Endothelial cell of umbilical vein (primary cell): ENCODE measurements at regions not wholly inside any gene's neighbourhood (a gene's known extent, or its start where the extent isn't known, plus 50 kb on each side); places are given as distances from the start of the nearest gene placed in this dataset.

Source experiments
- BruUV-seq: library from RNA; stranded (reverse); fragments of 400-500 nt; replicated peaks from 2 replicates; lab custom pipeline; 2021; lab: Mats Ljungman, UMichigan
- CTCF ChIA-PET: fragments of 300-600, 350-600 bp; sonication (Branson Sonifier 250); formaldehyde crosslinking; loops from one replicate; lab custom pipeline; 2021; ENCODE audit warnings: antibody characterized with exemption, inconsistent platforms; lab: Charles Lee
- POLR2A ChIA-PET: fragments of 300-600, 350-600 bp; sonication (Branson Sonifier 250); formaldehyde crosslinking; loops from one replicate; lab custom pipeline; 2021; ENCODE audit warnings: antibody characterized with exemption, inconsistent platforms; lab: Charles Lee
- DNase-seq: peaks from one replicate; pipeline ENCODE4 v3.0.0-alpha.2; 2011; ENCODE audit warnings: low read depth, low spot score
- FAIRE-seq: peaks from 2 replicates; lab custom pipeline; 2011; peaks lifted over from hg19 to GRCh38; lab: Jason Lieb, UNC
- H2AFZ ChIP-seq: 2 replicates; pipeline ENCODE4 v1.6.0; 2012; ENCODE audit warnings: low read depth, low read length, control low read depth, inconsistent platforms
- H3K27ac ChIP-seq: 2 replicates; pipeline ENCODE4 v1.5.1; 2011; ENCODE audit warnings: low read depth, mild to moderate bottlenecking, control low read depth, low read length, moderate library complexity; ENCODE audit not compliant: insufficient read depth
- H3K27me3 ChIP-seq, 2 experiments: 2 replicates each; pipeline versions ENCODE4 v1.6.0 to v1.6.1; 2011; ENCODE audit warnings: low read length in 2 of 2, mixed read lengths in 1 of 2; ENCODE audit not compliant: control insufficient read depth in 2 of 2, insufficient read depth in 2 of 2
- H3K36me3 ChIP-seq, 2 experiments: 2 replicates in 1 of 2; 3 replicates in 1 of 2; pipeline ENCODE4 v1.5.1; 2011; ENCODE audit warnings: low read length in 2 of 2, mild to moderate bottlenecking in 1 of 2, moderate library complexity in 1 of 2; ENCODE audit not compliant: control insufficient read depth in 2 of 2, insufficient read depth in 2 of 2; ENCODE audit errors: extremely low read depth in 1 of 2
- H3K4me1 ChIP-seq: 3 replicates; pipeline ENCODE4 v1.5.1; 2011; ENCODE audit warnings: mild to moderate bottlenecking, low read length; ENCODE audit not compliant: control insufficient read depth, insufficient read depth; ENCODE audit errors: extremely low read depth
- H3K4me2 ChIP-seq: 2 replicates; pipeline ENCODE4 v1.6.1; 2011; ENCODE audit warnings: low read length, control low read depth, mixed read lengths; ENCODE audit not compliant: insufficient read depth
- H3K4me3 ChIP-seq, 3 experiments: fragments of 200-600 bp in 1 of 3; sonication (generic), shearing (Covaris generic) in 1 of 3; replicated peaks in 1 of 3; 2 replicates each; pipeline ENCODE4 v1.5.1; 2011 to 2016; ENCODE audit warnings: control low read depth in 3 of 3, low read length in 3 of 3, mild to moderate bottlenecking in 2 of 3, inconsistent platforms in 1 of 3, low read depth in 1 of 3, moderate library complexity in 1 of 3; ENCODE audit not compliant: insufficient read depth in 1 of 3
- H3K79me2 ChIP-seq: 2 replicates; pipeline ENCODE4 v1.6.0; 2012; ENCODE audit warnings: low read length, inconsistent platforms; ENCODE audit not compliant: control insufficient read depth, insufficient read depth
- H3K9ac ChIP-seq: replicated peaks from 2 replicates; pipeline ENCODE3; 2011; ENCODE audit warnings: low read length, control low read depth; ENCODE audit not compliant: insufficient read depth; ENCODE audit errors: extremely low read depth
- H3K9me1 ChIP-seq: replicated peaks from 3 replicates; pipeline ENCODE4 v1.6.0; 2011; ENCODE audit warnings: mild to moderate bottlenecking, low read length; ENCODE audit not compliant: control insufficient read depth, insufficient read depth; ENCODE audit errors: extremely low read depth
- H3K9me3 ChIP-seq: replicated peaks from 2 replicates; pipeline ENCODE4 v1.5.1; 2012; ENCODE audit warnings: low read length, inconsistent platforms; ENCODE audit not compliant: control insufficient read depth, insufficient read depth
- H4K20me1 ChIP-seq: replicated peaks from 2 replicates; pipeline ENCODE3; 2011; ENCODE audit warnings: mild to moderate bottlenecking, low read length; ENCODE audit not compliant: control insufficient read depth, insufficient read depth; ENCODE audit errors: extremely low read depth
- EZH2 ChIP-seq: IDR thresholded peaks from 2 replicates; pipeline ENCODE4 v1.6.1; 2012; ENCODE audit warnings: borderline replicate concordance, low read depth, mild to moderate bottlenecking, moderate library complexity, low read length, inconsistent platforms; ENCODE audit not compliant: severe bottlenecking
- FOS ChIP-seq: IDR thresholded peaks from 2 replicates; pipeline ENCODE4 v1.6.1; 2011; ENCODE audit warnings: mild to moderate bottlenecking, low read length, moderate library complexity, borderline replicate concordance; ENCODE audit not compliant: insufficient read depth
- GATA2 ChIP-seq: IDR thresholded peaks from 2 replicates; pipeline ENCODE4 v1.7.0; 2011; ENCODE audit warnings: low read depth, mild to moderate bottlenecking, moderate library complexity, mixed read lengths, low read length; ENCODE audit not compliant: insufficient read length, insufficient read depth
- JUN ChIP-seq: IDR thresholded peaks from 2 replicates; pipeline ENCODE4 v1.6.1; 2011; ENCODE audit warnings: borderline replicate concordance, low read depth; ENCODE audit not compliant: insufficient read length, insufficient read depth
- MYC ChIP-seq: IDR thresholded peaks from one replicate; pipeline ENCODE4 v1.6.1; 2011; ENCODE audit warnings: mild to moderate bottlenecking, low read depth, low read length
- POLR2A ChIP-seq: IDR thresholded peaks from 2 replicates; pipeline ENCODE4 v1.6.1; 2012; ENCODE audit warnings: low read depth, mild to moderate bottlenecking, control low read depth, low read length
- POLR2AphosphoS5 ChIP-seq: IDR thresholded peaks from 2 replicates; pipeline ENCODE4 v1.6.1; 2012; ENCODE audit warnings: low read depth, mild to moderate bottlenecking, control low read depth, low read length, moderate library complexity; ENCODE audit not compliant: insufficient read depth
- dilution Hi-C: fragments of 300-500 bp; cut with MboI; formaldehyde crosslinking; loops from one replicate; pipeline ENCODE4 v1.15.0; 2019; ENCODE audit warnings: low sequenced_read_pairs; ENCODE audit not compliant: extremely low pct_ligation_motif_present
- intact Hi-C: fragments of 100-400 bp; cut with micrococcal nuclease; formaldehyde crosslinking; loops from one replicate; pipeline ENCODE4 v1.10.0; 2022
- TF ChIP-seq, protein P1 (sequence below), 2 donors: IDR thresholded peaks; 1 replicate in 1 of 2; 2 replicates in 1 of 2; pipeline ENCODE4 v1.5.1; 2011; ENCODE audit warnings: low read length in 2 of 2, mild to moderate bottlenecking in 2 of 2, moderate library complexity in 2 of 2, control low read depth in 1 of 2, inconsistent platforms in 1 of 2, low read depth in 1 of 2; ENCODE audit not compliant: insufficient read depth in 1 of 2; ENCODE audit errors: extremely low read depth in 1 of 2
- TF ChIP-seq, protein P2 (sequence below): IDR thresholded peaks from 2 replicates; pipeline ENCODE4 v1.6.1; 2011; ENCODE audit not compliant: insufficient read depth, insufficient read length

GRCh38 chr7:41819645-41820044, 116.8 kb upstream of the INHBA start:
- dilution Hi-C loops, result no loop called here
- H3K9me1 ChIP-seq, result no peaks in the 10 kb centered on the region
- CTCF ChIA-PET, result no interaction called here
- H3K4me1 ChIP-seq, result no peaks in the 10 kb centered on the region
- H4K20me1 ChIP-seq, result no peaks in the 10 kb centered on the region
- BruUV-seq, result no TSS peak
- FAIRE-seq (no peak), DNase-seq (no peak)
- no peaks in the 10 kb centered on the region for H3K36me3 ChIP-seq
- TF ChIP-seq POLR2AphosphoS5 (no peak), GATA2 (no peak), POLR2A (no peak), JUN (no peak), MYC (no peak), FOS (no peak), EZH2 (no peak)
- TF ChIP-seq, protein P1, sequence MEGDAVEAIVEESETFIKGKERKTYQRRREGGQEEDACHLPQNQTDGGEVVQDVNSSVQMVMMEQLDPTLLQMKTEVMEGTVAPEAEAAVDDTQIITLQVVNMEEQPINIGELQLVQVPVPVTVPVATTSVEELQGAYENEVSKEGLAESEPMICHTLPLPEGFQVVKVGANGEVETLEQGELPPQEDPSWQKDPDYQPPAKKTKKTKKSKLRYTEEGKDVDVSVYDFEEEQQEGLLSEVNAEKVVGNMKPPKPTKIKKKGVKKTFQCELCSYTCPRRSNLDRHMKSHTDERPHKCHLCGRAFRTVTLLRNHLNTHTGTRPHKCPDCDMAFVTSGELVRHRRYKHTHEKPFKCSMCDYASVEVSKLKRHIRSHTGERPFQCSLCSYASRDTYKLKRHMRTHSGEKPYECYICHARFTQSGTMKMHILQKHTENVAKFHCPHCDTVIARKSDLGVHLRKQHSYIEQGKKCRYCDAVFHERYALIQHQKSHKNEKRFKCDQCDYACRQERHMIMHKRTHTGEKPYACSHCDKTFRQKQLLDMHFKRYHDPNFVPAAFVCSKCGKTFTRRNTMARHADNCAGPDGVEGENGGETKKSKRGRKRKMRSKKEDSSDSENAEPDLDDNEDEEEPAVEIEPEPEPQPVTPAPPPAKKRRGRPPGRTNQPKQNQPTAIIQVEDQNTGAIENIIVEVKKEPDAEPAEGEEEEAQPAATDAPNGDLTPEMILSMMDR (IDR thresholded peaks at IDR 0.05; ENCODE audit: extremely low read depth in 1 of 2, insufficient read depth in 1 of 2, low read depth in 1 of 2, low read length in 2 of 2), result no peak
- TF ChIP-seq, protein P2, sequence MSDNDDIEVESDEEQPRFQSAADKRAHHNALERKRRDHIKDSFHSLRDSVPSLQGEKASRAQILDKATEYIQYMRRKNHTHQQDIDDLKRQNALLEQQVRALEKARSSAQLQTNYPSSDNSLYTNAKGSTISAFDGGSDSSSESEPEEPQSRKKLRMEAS, result no peak
- H3K79me2 ChIP-seq, result no peaks in the 10 kb centered on the region
- no peak overlapping the region for H3K4me3 ChIP-seq
- H3K27ac ChIP-seq, result no peak overlapping the region
- POLR2A ChIA-PET, result no interaction called here
- no peak overlapping the region for H3K4me2 ChIP-seq
- no peak overlapping the region for H2AFZ ChIP-seq
- intact Hi-C loops, result no loop called here
- no peak overlapping the region for H3K9ac ChIP-seq
- no peaks in the 10 kb centered on the region for H3K27me3 ChIP-seq
- H3K9me3 ChIP-seq, result no peaks in the 10 kb centered on the region
